SU-DHL-6 (cell line): ENCODE measurements at regions not wholly inside any gene's neighbourhood (a gene's known extent, or its start where the extent isn't known, plus 50 kb on each side); places are given as distances from the start of the nearest gene placed in this dataset.

Experiments used
- H2AFZ ChIP-seq: fragments of 200-600 bp; sonication (generic); 2 replicates; pipeline ENCODE4 v1.6.1; 2014; ENCODE audit warnings: low read depth, mild to moderate bottlenecking, moderate library complexity, mixed read lengths, antibody characterized with exemption, low read length; ENCODE audit not compliant: severe bottlenecking
- H3F3A ChIP-seq: fragments of 200-600 bp; shearing (Covaris generic); 2 replicates; pipeline ENCODE4 v1.6.0; 2016; ENCODE audit warnings: antibody characterized with exemption, mild to moderate bottlenecking; ENCODE audit not compliant: insufficient read depth
- H3K27ac ChIP-seq: fragments of 200-600 bp; sonication (generic); 2 replicates; pipeline ENCODE4 v1.5.1; 2016; ENCODE audit warnings: low read depth, mild to moderate bottlenecking, low read length, moderate library complexity, mixed read lengths
- H3K27me3 ChIP-seq: fragments of 200-600 bp; sonication (generic), shearing (Covaris generic); 2 replicates; pipeline ENCODE4 v1.6.0; 2014; ENCODE audit warnings: mild to moderate bottlenecking, low read length
- H3K36me3 ChIP-seq: fragments of 200-600 bp; sonication (generic); 2 replicates; pipeline ENCODE4 v1.6.1; 2014; ENCODE audit warnings: mild to moderate bottlenecking, low read length, mixed read lengths
- H3K4me2 ChIP-seq: fragments of 300-600, 200-600 bp; shearing (Covaris generic), sonication (generic); 2 replicates; pipeline ENCODE4 v1.6.0; 2014; ENCODE audit warnings: low read length, low read depth, mild to moderate bottlenecking; ENCODE audit not compliant: poor library complexity, severe bottlenecking
- H3K4me3 ChIP-seq: fragments of 200-600 bp; sonication (generic); 2 replicates; pipeline ENCODE4 v1.5.1; 2014; ENCODE audit warnings: antibody characterized with exemption, low read length, mild to moderate bottlenecking, mixed read lengths; ENCODE audit not compliant: insufficient read depth, poor library complexity, severe bottlenecking
- H3K79me2 ChIP-seq: fragments of 200-600 bp; sonication (generic); 2 replicates; pipeline ENCODE4 v1.6.1; 2014; ENCODE audit warnings: mild to moderate bottlenecking, low read length, moderate library complexity; ENCODE audit not compliant: insufficient read depth
- H3K9ac ChIP-seq: fragments of 200-600 bp; sonication (generic); 2 replicates; pipeline ENCODE4 v1.7.0; 2014; ENCODE audit warnings: mild to moderate bottlenecking, low read length
- H3K9me2 ChIP-seq: fragments of 200-600 bp; sonication (generic); replicated peaks from 2 replicates; pipeline ENCODE4 v1.6.1; 2014; ENCODE audit warnings: low read length; ENCODE audit not compliant: insufficient read depth
- H3K9me3 ChIP-seq: fragments of 200-600 bp; sonication (generic); 2 replicates; pipeline ENCODE4 v1.6.1; 2014; ENCODE audit warnings: low read length, mixed read lengths; ENCODE audit not compliant: insufficient read depth
- H4K20me1 ChIP-seq: fragments of 200-600 bp; sonication (generic); 2 replicates; pipeline ENCODE4 v1.6.1; 2014; ENCODE audit warnings: low read depth, mild to moderate bottlenecking, antibody characterized with exemption, low read length, moderate library complexity, mixed read lengths
- EZH2phosphoT487 ChIP-seq: fragments of 200-600 bp; sonication (generic), shearing (Covaris generic); conservative IDR thresholded peaks from 2 replicates; pipeline ENCODE4 v1.6.1; 2018; ENCODE audit warnings: mild to moderate bottlenecking, antibody characterized with exemption, low read length, moderate library complexity, mixed read lengths
- TF ChIP-seq, protein P1 (sequence below): fragments of 200-600 bp; sonication (generic); IDR thresholded peaks from one replicate; pipeline ENCODE4 v1.5.1; 2017; ENCODE audit warnings: antibody characterized with exemption, mild to moderate bottlenecking, low read length, moderate library complexity; ENCODE audit not compliant: insufficient read depth, poor library complexity, severe bottlenecking

DNA sequence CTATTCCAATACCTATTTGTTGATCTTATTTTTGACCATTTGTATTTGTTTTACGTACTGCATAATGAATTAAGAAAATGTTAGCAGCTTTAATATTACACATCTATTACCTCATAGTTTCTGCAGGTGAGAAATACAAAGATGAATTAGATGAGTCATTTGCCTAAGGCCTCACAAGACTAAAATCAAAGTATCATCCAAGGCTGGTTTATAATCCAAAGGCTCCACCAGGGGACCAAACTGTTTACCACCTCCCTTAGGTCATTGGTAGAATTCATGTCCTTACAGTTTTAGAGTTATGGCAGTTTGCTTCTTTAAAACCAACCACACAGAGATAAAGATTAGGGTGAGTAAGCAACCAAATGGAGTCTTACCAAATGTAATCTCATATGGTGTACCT is 848.1 kb downstream of the SLITRK6 start:
- Histone ChIP-seq H4K20me1 (no peaks in the 10 kb centered on the region), H3F3A (no peaks in the 10 kb centered on the region), H3K4me3 (no peak overlapping the region), H3K36me3 (no peaks in the 10 kb centered on the region), H3K79me2 (no peaks in the 10 kb centered on the region), H3K27ac (no peak overlapping the region), H3K9me3 (no peaks in the 10 kb centered on the region), H3K9me2 (no peaks in the 10 kb centered on the region), H3K9ac (no peak overlapping the region), H3K27me3 (no peaks in the 10 kb centered on the region), H2AFZ (no peak overlapping the region), H3K4me2 (no peak overlapping the region)
- no peak for TF ChIP-seq EZH2phosphoT487
- TF ChIP-seq, protein P1, sequence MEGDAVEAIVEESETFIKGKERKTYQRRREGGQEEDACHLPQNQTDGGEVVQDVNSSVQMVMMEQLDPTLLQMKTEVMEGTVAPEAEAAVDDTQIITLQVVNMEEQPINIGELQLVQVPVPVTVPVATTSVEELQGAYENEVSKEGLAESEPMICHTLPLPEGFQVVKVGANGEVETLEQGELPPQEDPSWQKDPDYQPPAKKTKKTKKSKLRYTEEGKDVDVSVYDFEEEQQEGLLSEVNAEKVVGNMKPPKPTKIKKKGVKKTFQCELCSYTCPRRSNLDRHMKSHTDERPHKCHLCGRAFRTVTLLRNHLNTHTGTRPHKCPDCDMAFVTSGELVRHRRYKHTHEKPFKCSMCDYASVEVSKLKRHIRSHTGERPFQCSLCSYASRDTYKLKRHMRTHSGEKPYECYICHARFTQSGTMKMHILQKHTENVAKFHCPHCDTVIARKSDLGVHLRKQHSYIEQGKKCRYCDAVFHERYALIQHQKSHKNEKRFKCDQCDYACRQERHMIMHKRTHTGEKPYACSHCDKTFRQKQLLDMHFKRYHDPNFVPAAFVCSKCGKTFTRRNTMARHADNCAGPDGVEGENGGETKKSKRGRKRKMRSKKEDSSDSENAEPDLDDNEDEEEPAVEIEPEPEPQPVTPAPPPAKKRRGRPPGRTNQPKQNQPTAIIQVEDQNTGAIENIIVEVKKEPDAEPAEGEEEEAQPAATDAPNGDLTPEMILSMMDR, result no peak

DNA sequence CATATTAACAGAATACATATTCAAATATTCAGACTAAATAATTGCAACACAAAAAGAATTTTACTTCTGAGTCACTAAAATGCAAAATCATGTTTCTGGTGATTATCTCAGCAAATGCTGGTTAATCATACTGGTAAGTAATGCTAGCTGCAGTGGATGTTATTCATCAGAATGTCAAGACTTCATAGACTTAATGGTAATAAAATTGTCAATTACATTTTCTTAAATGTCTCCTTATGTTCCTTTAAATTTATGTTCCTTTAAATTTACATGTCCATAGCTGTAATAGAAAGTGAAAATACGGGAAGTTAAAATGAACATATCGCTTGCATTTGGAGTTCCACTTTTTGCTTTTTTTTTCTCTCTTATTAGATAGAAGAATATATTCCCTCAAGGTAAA is 853.0 kb downstream of the SLITRK6 start:
- Histone ChIP-seq H3K4me3 (no peak overlapping the region), H3K79me2 (no peaks in the 10 kb centered on the region), H4K20me1 (no peaks in the 10 kb centered on the region), H3K9me3 (no peaks in the 10 kb centered on the region), H3K27me3 (no peaks in the 10 kb centered on the region), H3K9me2 (no peaks in the 10 kb centered on the region), H3K9ac (no peak overlapping the region), H2AFZ (no peak overlapping the region), H3K27ac (no peak overlapping the region), H3K4me2 (no peak overlapping the region), H3F3A (no peaks in the 10 kb centered on the region), H3K36me3 (no peaks in the 10 kb centered on the region)
- TF ChIP-seq, protein P1, result no peak
- TF ChIP-seq EZH2phosphoT487, result no peak

DNA sequence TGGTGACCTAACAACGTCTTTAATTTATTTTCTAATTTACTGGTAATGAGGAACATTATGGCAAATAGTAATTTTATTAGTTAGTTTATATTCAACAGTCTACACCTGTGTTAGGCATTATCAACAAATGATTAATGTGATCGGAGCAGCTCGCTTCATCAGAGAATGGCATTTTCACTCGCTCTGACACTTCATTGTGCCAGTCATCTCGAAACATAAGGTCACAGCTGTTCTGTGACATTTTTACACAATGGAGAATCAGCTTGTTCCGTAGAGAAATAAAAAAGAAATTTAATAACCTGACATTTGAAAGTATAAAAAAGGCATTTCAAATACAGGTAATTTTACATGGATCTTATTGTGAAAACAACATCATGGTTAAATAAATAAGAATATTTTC is 858.4 kb downstream of the SLITRK6 start:
- Histone ChIP-seq H3K9ac (no peak overlapping the region), H3K9me2 (no peaks in the 10 kb centered on the region), H3K27ac (no peak overlapping the region), H3K9me3 (no peaks in the 10 kb centered on the region), H3K4me2 (no peak overlapping the region), H3F3A (no peaks in the 10 kb centered on the region), H3K36me3 (no peaks in the 10 kb centered on the region), H3K79me2 (no peaks in the 10 kb centered on the region), H2AFZ (no peak overlapping the region), H3K4me3 (no peak overlapping the region), H3K27me3 (no peaks in the 10 kb centered on the region), H4K20me1 (no peaks in the 10 kb centered on the region)
- TF ChIP-seq, protein P1, result no peak

DNA sequence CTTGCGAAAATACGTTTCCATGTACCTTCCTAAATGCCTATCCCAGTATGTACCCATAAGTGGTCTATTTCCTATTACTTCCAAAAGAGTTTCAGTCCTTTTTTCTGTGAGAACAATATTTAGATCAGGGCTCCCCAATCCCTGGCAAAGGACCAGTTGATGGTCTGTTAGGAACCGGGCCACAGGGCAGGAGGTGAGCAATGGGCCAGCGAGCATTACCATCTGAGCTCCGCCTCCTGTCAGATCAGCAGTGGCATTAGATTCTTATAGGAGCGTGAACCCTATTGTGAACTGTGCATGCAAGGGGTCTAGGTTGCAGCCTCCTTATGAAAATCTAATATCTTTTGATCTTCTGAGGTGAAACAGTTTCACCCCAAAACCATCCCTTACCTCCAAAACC is 859.1 kb downstream of the SLITRK6 start:
- Histone ChIP-seq H3K4me2 (no peak overlapping the region), H3K79me2 (no peaks in the 10 kb centered on the region), H3K36me3 (no peaks in the 10 kb centered on the region), H3F3A (no peaks in the 10 kb centered on the region), H3K27me3 (no peaks in the 10 kb centered on the region), H3K9ac (no peak overlapping the region), H3K27ac (no peak overlapping the region), H3K9me3 (no peaks in the 10 kb centered on the region), H4K20me1 (no peaks in the 10 kb centered on the region), H3K9me2 (no peaks in the 10 kb centered on the region), H3K4me3 (no peak overlapping the region), H2AFZ (no peak overlapping the region)
- TF ChIP-seq, protein P1, result no peak
- TF ChIP-seq EZH2phosphoT487, result no peak
